HepG2 (cell line): ENCODE measurements at regions not wholly inside any gene's neighbourhood (a gene's known extent, or its start where the extent isn't known, plus 50 kb on each side); places are given as distances from the start of the nearest gene placed in this dataset.

ENCODE experiments used
- ATAC-seq: fragments of 200-7000 bp; cut with Tn5 transposase; 3 replicates; pipeline ENCODE4 v1.9.1; 2020; ENCODE audit warnings: mild to moderate bottlenecking, moderate library complexity
- BruUV-seq: library from RNA; stranded (reverse); fragments of 400-500 nt; replicated peaks from 2 replicates; lab custom pipeline; 2021; lab: Mats Ljungman, UMichigan
- CTCF ChIA-PET: fragments of 300-600 bp; formaldehyde crosslinking; extraction: SDS; loops from one replicate; lab custom pipeline; 2021; ENCODE audit warnings: low total read pairs, inconsistent platforms, low intra/inter-chr PET ratio; lab: Yijun Ruan, JAX
- POLR2A ChIA-PET: fragments of 350-600 bp; sonication (Branson Sonifier 250); formaldehyde crosslinking; loops from one replicate; lab custom pipeline; 2020; ENCODE audit warnings: antibody characterized with exemption, inconsistent platforms; lab: Yijun Ruan, JAX
- DNase-seq: peaks from one replicate; pipeline ENCODE4 v3.0.0-alpha.2; 2015; ENCODE audit warnings: low spot score
- FAIRE-seq: peaks from 3 replicates; lab custom pipeline; 2011; peaks lifted over from hg19 to GRCh38; lab: Jason Lieb, UNC
- H2AFZ ChIP-seq: one replicate; pipeline ENCODE4 v1.6.1; 2011; ENCODE audit warnings: low read length, inconsistent platforms
- H3K27ac ChIP-seq: fragments of 300-600 bp; 3 replicates; pipeline ENCODE4 v1.8.0; 2011; ENCODE audit warnings: mixed run types, mild to moderate bottlenecking, mixed read lengths, low read length, inconsistent platforms; ENCODE audit not compliant: insufficient read depth; ENCODE audit errors: extremely low read length
- H3K27me3 ChIP-seq, 2 experiments: fragments of 200-600 bp in 1 of 2; 2 replicates in 1 of 2; 3 replicates in 1 of 2; pipeline versions ENCODE4 v1.6.0 to v1.8.0; 2011; ENCODE audit warnings: low read length in 2 of 2, mild to moderate bottlenecking in 2 of 2, moderate library complexity in 2 of 2, inconsistent platforms in 1 of 2; ENCODE audit not compliant: insufficient read depth in 2 of 2, control insufficient read depth in 1 of 2
- H3K36me3 ChIP-seq, 2 experiments: fragments of 200-600 bp in 1 of 2; replicated peaks in 1 of 2; 2 replicates in 1 of 2; 3 replicates in 1 of 2; pipeline versions ENCODE4 v1.5.1 to v1.8.0; 2011; ENCODE audit warnings: low read length in 2 of 2, inconsistent platforms in 1 of 2; ENCODE audit not compliant: insufficient read depth in 2 of 2, control insufficient read depth in 1 of 2
- H3K4me1 ChIP-seq: 2 replicates; pipeline ENCODE4 v1.5.1; 2012; ENCODE audit warnings: low read length, inconsistent platforms; ENCODE audit not compliant: insufficient read depth
- H3K4me2 ChIP-seq: 2 replicates; pipeline ENCODE4 v1.6.0; 2011; ENCODE audit warnings: low read depth, low read length, inconsistent platforms
- H3K4me3 ChIP-seq, 3 experiments: fragments of 200-600 bp in 1 of 3; sonication (generic), shearing (Covaris generic) in 1 of 3; replicated peaks in 1 of 3; 2 replicates each; pipeline ENCODE4 v1.5.1; 2011 to 2016; ENCODE audit warnings: low read length in 3 of 3, inconsistent platforms in 2 of 3, low read depth in 2 of 3, mild to moderate bottlenecking in 2 of 3, control low read depth in 1 of 3, mixed read lengths in 1 of 3; ENCODE audit not compliant: insufficient read depth in 1 of 3
- H3K79me2 ChIP-seq: one replicate; pipeline ENCODE4 v1.6.1; 2011; ENCODE audit warnings: low read length, inconsistent platforms; ENCODE audit not compliant: insufficient read depth
- H3K9ac ChIP-seq: 2 replicates; pipeline ENCODE4 v1.6.0; 2011; ENCODE audit warnings: mild to moderate bottlenecking, low read depth, low read length, inconsistent platforms; ENCODE audit not compliant: insufficient read depth
- H3K9me3 ChIP-seq: 2 replicates; pipeline ENCODE4 v1.5.1; 2012; ENCODE audit warnings: mild to moderate bottlenecking, low read length
- H4K20me1 ChIP-seq: 2 replicates; pipeline ENCODE4 v1.6.0; 2011; ENCODE audit warnings: inconsistent platforms, mild to moderate bottlenecking, low read length, moderate library complexity; ENCODE audit not compliant: insufficient read depth
- CEBPB ChIP-seq: IDR thresholded peaks from 2 replicates; pipeline ENCODE4 v1.6.1; 2011; ENCODE audit warnings: low read depth, low read length, improper control_type of control experiment, borderline replicate concordance
- DRAP1 ChIP-seq: IDR thresholded peaks from 2 replicates; pipeline ENCODE4 v1.6.1; 2016; ENCODE audit warnings: missing genetic modification reagents, missing compliant biosample characterization
- GABPB1 ChIP-seq: IDR thresholded peaks from 2 replicates; pipeline ENCODE4 v1.6.1; 2016; ENCODE audit warnings: mild to moderate bottlenecking, missing genetic modification reagents, moderate library complexity, missing compliant biosample characterization
- GMEB1 ChIP-seq: sonication (generic); formaldehyde crosslinking; IDR thresholded peaks from 2 replicates; pipeline ENCODE4 v1.5.1; 2020; ENCODE audit warnings: missing genetic modification reagents, mild to moderate bottlenecking, borderline replicate concordance
- HOXA7 ChIP-seq: sonication (generic); formaldehyde crosslinking; IDR thresholded peaks from 2 replicates; pipeline ENCODE4 v1.8.1; 2022; ENCODE audit warnings: mild to moderate bottlenecking, missing genetic modification reagents, moderate library complexity
- KAT8 ChIP-seq: IDR thresholded peaks from 2 replicates; pipeline ENCODE4 v1.6.1; 2016; ENCODE audit warnings: missing genetic modification reagents, missing compliant biosample characterization
- KDM2A ChIP-seq: sonication (generic); formaldehyde crosslinking; IDR thresholded peaks from 2 replicates; pipeline ENCODE4 v1.4.0; 2020; ENCODE audit warnings: low read depth, missing genetic modification reagents, borderline replicate concordance
- RBAK ChIP-seq: sonication (generic); formaldehyde crosslinking; IDR thresholded peaks from 2 replicates; pipeline ENCODE4 v1.5.1; 2020; ENCODE audit warnings: mild to moderate bottlenecking, missing genetic modification reagents
- RCOR2 ChIP-seq: IDR thresholded peaks from 2 replicates; pipeline ENCODE4 v1.6.1; 2016; ENCODE audit warnings: missing biosample characterization, missing genetic modification reagents
- ZBTB21 ChIP-seq: sonication (generic); formaldehyde crosslinking; IDR thresholded peaks from 2 replicates; pipeline ENCODE4 v1.4.0; 2020; ENCODE audit warnings: missing genetic modification reagents
- ZFP36 ChIP-seq: fragments of 150-350 bp; IDR thresholded peaks from 2 replicates; pipeline ENCODE4 v1.6.1; 2018; ENCODE audit warnings: borderline replicate concordance, low read length, low read depth; ENCODE audit not compliant: partially characterized antibody
- ZNF10 ChIP-seq: sonication (generic); formaldehyde crosslinking; IDR thresholded peaks from 2 replicates; pipeline ENCODE4 v1.4.0; 2020; ENCODE audit warnings: mild to moderate bottlenecking, low read depth, missing genetic modification reagents, borderline replicate concordance
- ZNF256 ChIP-seq: sonication (generic); formaldehyde crosslinking; conservative IDR thresholded peaks from 2 replicates; pipeline ENCODE4 v1.4.0; 2020; ENCODE audit warnings: missing genetic modification reagents
- ZNF333 ChIP-seq: sonication (generic); formaldehyde crosslinking; IDR thresholded peaks from 2 replicates; pipeline ENCODE4 v1.4.0; 2020; ENCODE audit warnings: mild to moderate bottlenecking, missing genetic modification reagents, borderline replicate concordance
- ZNF878 ChIP-seq: sonication (generic); formaldehyde crosslinking; IDR thresholded peaks from 2 replicates; pipeline ENCODE4 v1.8.1; 2023; ENCODE audit warnings: mild to moderate bottlenecking, missing genetic modification reagents, moderate library complexity
- ZSCAN29 ChIP-seq: sonication (generic); formaldehyde crosslinking; conservative IDR thresholded peaks from 2 replicates; pipeline ENCODE4 v1.4.0; 2020; ENCODE audit warnings: mild to moderate bottlenecking, missing genetic modification reagents
- WGBS: methylation state at CpG from one replicate; pipeline ENCODE4 v1.1.6; 2017; ENCODE audit warnings: low lambda C conversion rate; 5-methylcytosine and 5-hydroxymethylcytosine counted together
- in situ Hi-C: cut with HindIII; loops from 2 replicates; pipeline ENCODE4 v1.10.0; 2017; ENCODE audit warnings: low pct_unique_long_range_greater_than_20kb; ENCODE audit not compliant: extremely low pct_ligation_motif_present
- intact Hi-C: fragments of 100-400 bp; cut with micrococcal nuclease; formaldehyde crosslinking; loops from one replicate; pipeline ENCODE4 v1.10.0; 2022; ENCODE audit not compliant: unreplicated experiment

- H3K79me2 ChIP-seq: no peaks in the 10 kb centered on the region
- TF ChIP-seq ZNF256 (CRISPR knock-in tag) (no peak), KDM2A (CRISPR knock-in tag) (no peak), GMEB1 (CRISPR knock-in tag) (no peak), ZBTB21 (CRISPR knock-in tag) (no peak), HOXA7 (CRISPR knock-in tag) (no peak), RCOR2 (CRISPR knock-in tag) (no peak), ZSCAN29 (CRISPR knock-in tag) (no peak), CEBPB (no peak), DRAP1 (CRISPR knock-in tag) (no peak), ZNF10 (CRISPR knock-in tag) (no peak), RBAK (CRISPR knock-in tag) (no peak), ZNF333 (no peak), KAT8 (CRISPR knock-in tag) (no peak), GABPB1 (no peak), ZFP36 (no peak), ZNF878 (CRISPR knock-in tag) (no peak)
- no peak overlapping the region for H2AFZ ChIP-seq
- ChIA-PET CTCF (no interaction called here), POLR2A (no interaction called here)
- WGBS: 44% methylated on average over 7 of the region's 7 CpGs
- no peaks in the 10 kb centered on the region for H4K20me1 ChIP-seq
- no peaks in the 10 kb centered on the region for H3K36me3 ChIP-seq
- H3K4me3 ChIP-seq: no peak overlapping the region
- no peak overlapping the region for H3K4me2 ChIP-seq
- no peaks in the 10 kb centered on the region for H3K4me1 ChIP-seq
- no peak overlapping the region for H3K9ac ChIP-seq
- H3K9me3 ChIP-seq: peaks cover 91% of the 10 kb centered on the region
- DNase-seq (no peak), FAIRE-seq (no peak), ATAC-seq (no peak)
- intact Hi-C loops (no loop called here), in situ Hi-C loops (no loop called here)
- BruUV-seq: no TSS peak
- no peaks in the 10 kb centered on the region for H3K27me3 ChIP-seq
- H3K27ac ChIP-seq: no peak overlapping the region
Measured at GRCh38 chr21:28380241-28380640, 612.4 kb downstream of the LTN1 start.
